Fibroblast of skin of scalp (primary cell): ENCODE measurements at regions not wholly inside any gene's neighbourhood (a gene's known extent, or its start where the extent isn't known, plus 50 kb on each side); places are given as distances from the start of the nearest gene placed in this dataset.
"Not testable (repeated sequence)": the region's sequence is repeated elsewhere in the genome, so short reads cannot be mapped to it uniquely, and the experiment has no call there.

Source experiments
- DNase-seq: peaks from one replicate; pipeline ENCODE4 v3.0.0-alpha.2; 2013

GRCh38 chr3:106082616-106083015 is 213.8 kb upstream of the CBLB start:
- DNase-seq, result no peak

DNA sequence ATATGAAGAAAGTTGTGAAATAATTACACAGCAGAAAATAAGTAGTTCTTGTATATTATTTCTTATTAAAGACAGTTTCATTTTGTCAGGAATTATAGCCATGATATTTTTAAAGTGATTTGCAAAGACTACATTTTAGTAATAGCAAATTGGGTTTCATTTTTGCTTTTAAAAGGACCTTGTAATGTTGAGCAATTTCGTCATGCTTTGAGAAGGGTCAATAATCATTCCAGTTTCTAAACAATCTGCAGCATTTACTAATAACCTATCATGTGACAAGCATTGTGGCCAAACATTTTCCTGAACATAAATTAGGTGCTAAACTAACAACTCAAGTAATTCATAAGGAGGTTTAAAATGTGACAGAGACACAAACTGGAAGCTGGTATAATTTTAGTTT is 214.4 kb upstream of the CBLB start:
- no peak for DNase-seq

DNA sequence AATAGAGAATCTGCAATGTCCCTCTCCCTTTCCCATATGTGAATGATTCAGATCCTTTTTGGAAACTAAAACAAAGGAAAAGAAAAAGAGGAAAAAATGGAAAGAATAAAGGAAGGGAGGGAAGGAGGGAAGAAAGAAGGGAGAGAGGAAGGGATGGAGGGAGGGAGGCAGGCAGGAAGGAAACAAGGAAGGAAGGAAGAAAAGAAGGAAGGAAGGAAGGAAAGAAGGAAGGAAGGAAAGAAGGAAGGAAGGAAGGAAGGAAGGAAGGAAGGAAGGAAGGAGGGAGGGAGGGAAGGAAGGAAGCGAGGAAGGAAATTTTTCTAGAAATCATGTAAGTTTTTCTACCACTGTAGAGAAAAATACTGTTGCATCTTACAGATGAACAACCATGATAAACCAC is 215.0 kb upstream of the CBLB start:
- no peak for DNase-seq

DNA sequence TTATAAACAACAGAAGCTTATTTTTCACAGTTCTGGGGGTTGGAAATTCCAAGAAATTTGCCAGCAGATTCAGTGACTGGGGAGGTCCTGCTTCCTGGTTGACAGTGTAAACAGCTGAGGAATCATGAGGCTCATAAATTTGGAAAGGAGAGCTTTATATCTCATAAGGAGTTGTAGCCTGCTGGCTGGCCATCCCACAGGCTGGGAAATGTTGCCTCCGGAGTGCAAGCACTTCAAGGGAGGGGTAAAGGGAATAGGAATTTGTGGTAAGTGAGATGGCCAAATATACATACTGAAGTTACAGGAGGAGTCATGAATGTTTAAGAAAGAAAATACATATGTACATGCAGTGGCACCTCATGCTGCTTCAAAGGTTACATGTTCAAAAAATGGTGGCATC is 217.2 kb upstream of the CBLB start:
- peak; percentile 29 for DNase-seq

- no peak for DNase-seq
These were observed 217.8 kb upstream of the CBLB start for GRCh38 chr3:106086636-106087035.

- no peak for DNase-seq
These were observed 219.5 kb upstream of the CBLB start for GRCh38 chr3:106088304-106088703.

DNA sequence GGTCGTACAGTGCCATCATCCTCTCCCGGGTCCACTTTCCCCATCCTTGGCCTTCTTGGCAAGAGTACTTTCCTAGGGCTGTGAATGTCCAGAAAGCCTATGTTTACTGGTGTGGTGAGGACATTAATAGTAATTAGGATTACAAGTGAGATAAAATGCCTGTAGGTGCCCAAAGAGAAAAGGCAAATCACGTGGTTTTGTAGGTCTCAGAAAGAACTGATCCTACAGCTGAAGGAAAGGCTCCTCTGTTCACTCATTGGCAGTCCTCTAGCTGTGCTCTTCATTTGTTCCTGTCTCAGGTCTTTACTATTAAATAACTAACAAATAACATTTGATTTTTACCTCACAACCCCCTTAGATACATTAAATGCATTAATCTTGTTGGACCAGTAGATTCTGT is 220.1 kb upstream of the CBLB start:
- no peak for DNase-seq

- DNase-seq, result no peak
These were observed 221.0 kb upstream of the CBLB start for GRCh38 chr3:106089806-106090205.

DNA sequence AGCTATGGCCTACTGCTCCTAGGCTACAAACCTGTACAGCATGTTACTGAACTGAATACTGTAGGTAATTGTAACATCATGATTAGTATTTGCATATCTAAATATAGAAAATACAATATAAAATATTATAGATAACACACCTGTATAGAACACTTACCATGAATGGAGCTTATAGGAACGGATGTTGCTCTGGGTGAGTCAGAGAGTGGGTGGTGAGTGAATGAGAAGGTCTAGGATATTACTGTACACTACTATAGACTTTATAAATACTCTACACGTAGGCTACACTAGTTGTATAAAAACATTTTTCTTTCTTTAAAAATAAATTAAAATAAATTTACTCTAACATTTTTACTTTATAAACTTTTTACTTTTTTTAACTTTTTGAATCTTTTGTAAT is 224.0 kb upstream of the CBLB start:
- DNase-seq, result no peak

DNA sequence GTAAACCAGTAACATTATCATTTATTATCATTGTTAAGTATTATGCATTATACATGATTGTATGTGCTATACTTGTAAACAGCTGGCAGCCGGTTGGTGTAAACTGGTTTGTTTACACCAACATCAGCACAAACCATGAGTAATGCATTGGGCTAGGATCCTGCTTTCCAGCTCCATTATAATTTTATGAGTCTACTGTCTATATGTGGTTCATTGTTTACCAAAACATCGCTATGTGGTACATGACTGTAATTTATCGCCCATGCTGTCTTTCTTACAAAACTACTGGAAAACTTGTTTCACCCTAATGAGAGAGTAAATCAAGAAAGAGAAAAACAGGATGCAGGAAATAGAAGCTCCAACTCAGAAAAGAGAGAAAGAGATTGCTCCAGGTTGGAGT is 224.8 kb upstream of the CBLB start:
- DNase-seq, result no peak

GRCh38 chr3:106097817-106098435 is 229.1 kb upstream of the CBLB start:
- DNase-seq, result peak; percentile 24

DNA sequence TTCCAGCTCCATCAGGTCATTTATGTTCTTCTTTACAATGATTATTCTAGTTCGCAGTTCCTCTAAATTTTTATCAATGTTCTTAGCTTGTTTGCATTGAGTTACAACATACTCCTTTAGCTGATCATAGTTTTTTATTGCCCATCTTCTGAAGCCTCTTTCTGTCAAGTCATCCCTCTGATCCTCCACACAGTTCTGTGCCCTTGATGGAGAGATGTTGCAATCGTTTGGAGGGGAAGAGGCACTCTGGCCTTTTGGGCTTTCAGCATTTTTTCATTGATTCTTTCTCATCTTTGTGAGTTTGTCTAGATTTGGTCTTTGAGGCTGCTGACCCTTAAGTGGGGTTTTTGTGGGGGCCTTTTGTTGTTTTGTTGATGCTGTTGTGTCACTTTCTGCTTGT is 234.6 kb upstream of the CBLB start:
- no peak for DNase-seq

DNA sequence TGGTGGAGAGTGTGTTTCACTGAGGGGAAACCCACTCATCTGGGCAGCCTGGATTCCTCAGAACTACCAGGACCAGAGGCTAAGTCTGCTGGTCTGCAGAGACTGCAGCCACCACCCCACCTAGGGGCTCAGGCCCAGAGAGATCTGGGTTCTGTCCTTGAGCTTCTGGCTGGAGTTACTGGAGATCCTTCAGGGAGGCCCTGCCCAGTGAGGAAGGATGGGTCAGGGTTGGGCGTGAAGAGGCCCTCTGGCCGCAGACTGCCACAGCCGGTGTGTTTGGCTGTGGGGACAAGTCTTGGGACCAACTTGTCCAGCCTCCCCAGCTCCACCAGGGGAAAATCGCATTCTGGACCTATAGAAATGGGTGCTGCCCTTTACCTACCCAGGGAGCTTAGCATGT is 235.3 kb upstream of the CBLB start:
- no peak for DNase-seq

GRCh38 chr3:106108925-106109324 is 240.1 kb upstream of the CBLB start:
- DNase-seq, result no peak

- not testable (repeated sequence) for DNase-seq
These were observed 243.7 kb upstream of the CBLB start for GRCh38 chr3:106112561-106112960.

DNA sequence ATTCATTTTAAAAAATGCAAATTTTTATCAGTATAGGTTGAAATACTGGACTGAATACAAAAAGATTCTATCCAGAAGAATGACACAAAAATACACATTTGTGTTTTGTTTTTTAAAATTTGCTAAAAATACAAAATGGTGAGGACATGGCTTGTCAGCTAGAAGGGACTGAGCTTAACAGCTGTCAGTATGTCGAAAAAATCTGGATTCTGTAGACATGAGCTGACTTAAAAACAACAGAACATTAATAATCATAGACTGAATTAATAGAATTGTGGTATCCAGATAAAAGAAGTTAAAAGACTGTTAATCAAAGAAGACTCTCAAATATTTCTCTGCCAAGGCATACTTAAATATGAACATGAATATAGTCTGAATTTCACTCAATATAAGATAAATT is 244.9 kb upstream of the CBLB start:
- DNase-seq, result no peak

- DNase-seq, result peak; percentile 82
These were observed 245.4 kb upstream of the CBLB start for GRCh38 chr3:106114220-106114619.

GRCh38 chr3:106114848-106115247 is 246.0 kb upstream of the CBLB start:
- DNase-seq, result peak; percentile 92

GRCh38 chr3:106115557-106115956 is 246.7 kb upstream of the CBLB start:
- no peak for DNase-seq

- no peak for DNase-seq
These were observed 248.1 kb upstream of the CBLB start for GRCh38 chr3:106116733-106117489.

GRCh38 chr3:106117490-106117858 is 248.7 kb upstream of the CBLB start:
- DNase-seq, result no peak

DNA sequence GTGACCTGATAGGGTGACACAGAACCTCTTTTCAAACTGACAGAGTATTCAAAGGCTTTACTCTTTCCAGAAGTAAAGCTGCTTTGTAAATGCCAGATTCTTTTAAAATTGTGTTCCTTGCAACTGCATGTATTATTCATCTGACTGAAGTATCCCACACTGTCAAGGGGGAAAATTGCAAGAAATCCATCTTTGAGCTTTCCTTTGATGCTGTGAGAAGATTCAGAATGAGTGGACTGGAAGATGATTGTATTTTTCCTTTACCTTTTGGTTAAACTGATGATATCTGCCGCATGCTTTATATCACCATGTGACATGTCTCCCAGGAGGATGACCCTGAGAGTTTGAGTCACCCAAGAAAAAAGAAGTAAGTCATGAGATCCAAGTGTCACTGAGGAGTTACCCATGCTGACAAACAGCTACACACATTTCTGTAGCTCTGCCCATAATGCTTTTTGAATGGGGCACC is 250.8 kb upstream of the CBLB start:
- DNase-seq, result peak; percentile 51

- peak; percentile 58 for DNase-seq
These were observed 251.5 kb upstream of the CBLB start for GRCh38 chr3:106120356-106120755.

GRCh38 chr3:106121491-106122289 is 252.9 kb upstream of the CBLB start:
- no peak for DNase-seq
